ENCODE measurements at regions not wholly inside any gene's neighbourhood (a gene's known extent, or its start where the extent isn't known, plus 50 kb on each side); places are given as distances from the start of the nearest gene placed in this dataset.

DNA sequence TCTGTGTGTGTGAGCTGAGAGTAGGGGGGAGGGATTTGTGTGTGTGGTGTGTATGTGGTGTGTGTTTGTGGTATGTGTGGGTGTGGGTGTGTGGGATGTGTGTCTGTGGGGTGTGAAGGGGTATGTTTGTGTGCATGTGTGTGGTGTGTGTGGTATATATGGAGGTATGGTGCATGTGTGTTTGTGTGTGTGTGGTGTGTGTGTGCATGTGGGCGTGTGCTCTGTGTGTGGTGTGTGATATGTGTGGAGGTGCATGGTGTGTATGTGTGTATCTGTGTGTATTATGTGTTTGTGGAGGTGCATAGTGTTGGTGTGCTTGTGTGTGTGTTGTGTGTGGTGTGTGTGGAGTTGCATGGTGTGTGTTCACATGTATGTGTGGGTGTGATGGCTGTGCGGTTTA lies 106.0 kb downstream of the CMPK2 start:
- Histone ChIP-seq H3K27me3 (no peaks in the 10 kb centered on the region), H3K9me3 (no peaks in the 10 kb centered on the region), H3K36me3 (no peaks in the 10 kb centered on the region), H3K4me1 (no peaks in the 10 kb centered on the region), H3K4me3 (no peak overlapping the region), H3K27ac (no peak overlapping the region)
- ATAC-seq (no peak), DNase-seq (no peak)
- in situ Hi-C loops (cut with MboI; ENCODE audit: low sequenced_read_pairs in 4 of 4): no loop called here
- TF ChIP-seq, protein P1, sequence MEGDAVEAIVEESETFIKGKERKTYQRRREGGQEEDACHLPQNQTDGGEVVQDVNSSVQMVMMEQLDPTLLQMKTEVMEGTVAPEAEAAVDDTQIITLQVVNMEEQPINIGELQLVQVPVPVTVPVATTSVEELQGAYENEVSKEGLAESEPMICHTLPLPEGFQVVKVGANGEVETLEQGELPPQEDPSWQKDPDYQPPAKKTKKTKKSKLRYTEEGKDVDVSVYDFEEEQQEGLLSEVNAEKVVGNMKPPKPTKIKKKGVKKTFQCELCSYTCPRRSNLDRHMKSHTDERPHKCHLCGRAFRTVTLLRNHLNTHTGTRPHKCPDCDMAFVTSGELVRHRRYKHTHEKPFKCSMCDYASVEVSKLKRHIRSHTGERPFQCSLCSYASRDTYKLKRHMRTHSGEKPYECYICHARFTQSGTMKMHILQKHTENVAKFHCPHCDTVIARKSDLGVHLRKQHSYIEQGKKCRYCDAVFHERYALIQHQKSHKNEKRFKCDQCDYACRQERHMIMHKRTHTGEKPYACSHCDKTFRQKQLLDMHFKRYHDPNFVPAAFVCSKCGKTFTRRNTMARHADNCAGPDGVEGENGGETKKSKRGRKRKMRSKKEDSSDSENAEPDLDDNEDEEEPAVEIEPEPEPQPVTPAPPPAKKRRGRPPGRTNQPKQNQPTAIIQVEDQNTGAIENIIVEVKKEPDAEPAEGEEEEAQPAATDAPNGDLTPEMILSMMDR (IDR thresholded peaks at IDR 0.05 in 4 of 5, conservative IDR thresholded peaks at IDR 0.05 in 1 of 5): no peak
- TF ChIP-seq POLR2A (IDR thresholded peaks at IDR 0.05): no peak
- intact Hi-C loops (cut with DNase I; ENCODE audit: low total_unique reads): no loop called here

GRCh38 chr2:6760132-6760531 lies 105.6 kb downstream of the CMPK2 start:
- in situ Hi-C loops (cut with MboI; ENCODE audit: low sequenced_read_pairs in 4 of 4) (no loop called here), intact Hi-C loops (cut with DNase I; ENCODE audit: low total_unique reads) (no loop called here)
- Histone ChIP-seq H3K36me3 (no peaks in the 10 kb centered on the region), H3K4me1 (no peaks in the 10 kb centered on the region), H3K27me3 (no peaks in the 10 kb centered on the region), H3K27ac (no peak overlapping the region), H3K4me3 (no peak overlapping the region), H3K9me3 (no peaks in the 10 kb centered on the region)
- ATAC-seq: no peak
- DNase-seq: no peak
- TF ChIP-seq POLR2A (IDR thresholded peaks at IDR 0.05): no peak
- TF ChIP-seq, protein P1 (IDR thresholded peaks at IDR 0.05 in 4 of 5, conservative IDR thresholded peaks at IDR 0.05 in 1 of 5): no peak

DNA sequence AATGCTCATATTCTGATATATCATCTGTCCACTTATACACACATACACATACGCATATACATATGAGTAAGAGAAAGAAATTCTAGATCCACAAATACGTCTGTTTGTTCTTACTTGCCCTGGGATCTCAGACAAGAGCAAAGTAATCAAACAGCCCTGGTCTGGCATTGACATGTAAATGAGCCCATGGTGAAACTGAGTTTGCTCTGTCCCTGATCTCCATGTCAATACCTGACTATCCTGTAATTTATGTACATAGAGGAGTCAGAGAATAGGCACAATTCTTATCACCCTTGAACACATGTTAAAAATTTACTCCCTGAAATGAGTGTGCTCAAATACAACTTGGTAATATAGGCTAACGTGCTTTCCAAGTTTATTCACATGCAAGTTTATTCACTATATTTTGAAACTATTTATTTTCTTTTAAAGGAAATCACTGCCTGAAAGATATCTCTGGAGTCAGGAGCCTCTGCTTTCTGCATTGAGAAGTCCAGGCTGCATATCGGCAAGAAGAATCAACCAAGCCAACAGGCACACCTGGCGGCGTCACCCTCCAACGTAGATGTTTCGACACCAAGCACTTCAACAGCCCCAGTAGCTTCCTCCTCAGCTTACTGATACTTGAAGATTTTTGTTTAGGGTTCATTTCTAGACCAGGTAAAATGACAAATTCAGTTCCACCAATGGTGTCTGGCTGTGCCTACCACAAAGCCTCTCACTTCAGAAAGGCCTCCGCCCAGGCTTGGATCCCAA lies 100.6 kb downstream of the CMPK2 start:
- no peaks in the 10 kb centered on the region for H3K4me1 ChIP-seq
- ATAC-seq: no peak
- intact Hi-C loops (cut with DNase I; ENCODE audit: low total_unique reads): no loop called here
- no peak overlapping the region for H3K27ac ChIP-seq
- TF ChIP-seq, protein P1 (IDR thresholded peaks at IDR 0.05 in 4 of 5, conservative IDR thresholded peaks at IDR 0.05 in 1 of 5): no peak
- no peak for TF ChIP-seq POLR2A (IDR thresholded peaks at IDR 0.05)
- in situ Hi-C loops (cut with MboI; ENCODE audit: low sequenced_read_pairs in 4 of 4): no loop called here
- H3K4me3 ChIP-seq: no peak overlapping the region
- no peak for DNase-seq
- no peaks in the 10 kb centered on the region for H3K27me3 ChIP-seq
- no peaks in the 10 kb centered on the region for H3K36me3 ChIP-seq
- H3K9me3 ChIP-seq: no peaks in the 10 kb centered on the region

GRCh38 chr2:6769346-6769745 lies 96.4 kb downstream of the CMPK2 start:
- Histone ChIP-seq H3K36me3 (no peaks in the 10 kb centered on the region), H3K4me1 (peaks cover 0 to 6% of the 10 kb centered on the region in 2 donors), H3K27me3 (no peaks in the 10 kb centered on the region), H3K9me3 (no peaks in the 10 kb centered on the region), H3K4me3 (no peak overlapping the region), H3K27ac (no peak overlapping the region)
- intact Hi-C loops (cut with DNase I; ENCODE audit: low total_unique reads): no loop called here
- in situ Hi-C loops (cut with MboI; ENCODE audit: low sequenced_read_pairs in 4 of 4): no loop called here
- no peak for TF ChIP-seq POLR2A (IDR thresholded peaks at IDR 0.05)
- TF ChIP-seq, protein P1 (IDR thresholded peaks at IDR 0.05 in 4 of 5, conservative IDR thresholded peaks at IDR 0.05 in 1 of 5): no peak
- ATAC-seq: no peak
- no peak for DNase-seq

All from gastrocnemius medialis (tissue), 4 donors.